Osteocyte (in vitro differentiated cells): ENCODE measurements at regions not wholly inside any gene's neighbourhood (a gene's known extent, or its start where the extent isn't known, plus 50 kb on each side); places are given as distances from the start of the nearest gene placed in this dataset.

Experiments
- DNase-seq: peaks from one replicate; pipeline ENCODE4 v3.0.0; 2021; ENCODE audit warnings: mixed read lengths; ENCODE audit not compliant: unreplicated experiment; ENCODE audit errors: extremely low spot score
- H3K27ac Mint-ChIP-seq: one replicate; pipeline ENCODE4 v1.8.0; 2021; ENCODE audit warnings: mild to moderate bottlenecking, mixed read lengths; ENCODE audit not compliant: unreplicated experiment
- H3K27me3 Mint-ChIP-seq: one replicate; pipeline ENCODE4 v1.8.0; 2021; ENCODE audit warnings: mixed read lengths; ENCODE audit not compliant: unreplicated experiment
- H3K36me3 Mint-ChIP-seq: one replicate; pipeline ENCODE4 v1.8.0; 2021; ENCODE audit warnings: mixed read lengths; ENCODE audit not compliant: unreplicated experiment
- H3K4me1 Mint-ChIP-seq: one replicate; pipeline ENCODE4 v1.8.0; 2021; ENCODE audit warnings: mixed read lengths; ENCODE audit not compliant: unreplicated experiment
- H3K4me3 Mint-ChIP-seq: one replicate; pipeline ENCODE4 v1.8.0; 2021; ENCODE audit warnings: mild to moderate bottlenecking, moderate library complexity, mixed read lengths; ENCODE audit not compliant: unreplicated experiment
- H3K9me3 Mint-ChIP-seq: one replicate; pipeline ENCODE4 v1.8.0; 2021; ENCODE audit warnings: mixed read lengths; ENCODE audit not compliant: unreplicated experiment
- CTCF ChIP-seq: fragments of 200-600 bp; sonication (generic); IDR thresholded peaks from 2 replicates; pipeline ENCODE4 v1.5.0; 2021; ENCODE audit warnings: antibody characterized with exemption, mild to moderate bottlenecking, moderate library complexity

- peaks cover 11% of the 10 kb centered on the region for H3K4me1 Mint-ChIP-seq
- H3K27ac Mint-ChIP-seq, result no peak overlapping the region
- no peaks in the 10 kb centered on the region for H3K9me3 Mint-ChIP-seq
- DNase-seq, result no peak
- no peaks in the 10 kb centered on the region for H3K27me3 Mint-ChIP-seq
- TF ChIP-seq CTCF, result no peak
- H3K4me3 Mint-ChIP-seq, result no peak overlapping the region
- H3K36me3 Mint-ChIP-seq, result peaks cover 4% of the 10 kb centered on the region
Measured at GRCh38 chr2:217419055-217419671, 559.3 kb upstream of the TNP1 start.

GRCh38 chr2:217418544-217418943, 558.7 kb upstream of the TNP1 start:
- Mint-ChIP-seq H3K36me3 (peaks cover 4% of the 10 kb centered on the region), H3K4me1 (peaks cover 11% of the 10 kb centered on the region), H3K27me3 (no peaks in the 10 kb centered on the region), H3K4me3 (no peak overlapping the region), H3K27ac (no peak overlapping the region), H3K9me3 (no peaks in the 10 kb centered on the region)
- TF ChIP-seq CTCF, result no peak
- no peak for DNase-seq

GRCh38 chr2:217418090-217418489, 558.2 kb upstream of the TNP1 start:
- H3K9me3 Mint-ChIP-seq, result no peaks in the 10 kb centered on the region
- TF ChIP-seq CTCF, result no peak
- peaks cover 4% of the 10 kb centered on the region for H3K36me3 Mint-ChIP-seq
- DNase-seq, result no peak
- H3K4me3 Mint-ChIP-seq, result no peak overlapping the region
- H3K4me1 Mint-ChIP-seq, result peaks cover 14% of the 10 kb centered on the region
- H3K27me3 Mint-ChIP-seq, result no peaks in the 10 kb centered on the region
- H3K27ac Mint-ChIP-seq, result no peak overlapping the region

GRCh38 chr2:217417536-217417935, 557.7 kb upstream of the TNP1 start:
- Mint-ChIP-seq H3K27me3 (no peaks in the 10 kb centered on the region), H3K9me3 (no peaks in the 10 kb centered on the region), H3K36me3 (peaks cover 2% of the 10 kb centered on the region), H3K4me3 (no peak overlapping the region), H3K4me1 (peaks cover 19% of the 10 kb centered on the region), H3K27ac (no peak overlapping the region)
- no peak for DNase-seq
- TF ChIP-seq CTCF, result no peak

- TF ChIP-seq CTCF, result no peak
- Mint-ChIP-seq H3K9me3 (no peaks in the 10 kb centered on the region), H3K4me3 (no peak overlapping the region), H3K27me3 (no peaks in the 10 kb centered on the region), H3K36me3 (no peaks in the 10 kb centered on the region), H3K27ac (no peak overlapping the region), H3K4me1 (peaks cover 21% of the 10 kb centered on the region)
- DNase-seq, result no peak
Measured at GRCh38 chr2:217415316-217415715, 555.5 kb upstream of the TNP1 start.
